Stimulated activated CD8-positive, alpha-beta memory T cell treated with anti-CD3 and anti-CD28 coated beads, Interleukin-7, amount 100 ng/mL, for 48 hours (primary cell): ENCODE measurements at regions not wholly inside any gene's neighbourhood (a gene's known extent, or its start where the extent isn't known, plus 50 kb on each side); places are given as distances from the start of the nearest gene placed in this dataset.
"Not testable (repeated sequence)": the region's sequence is repeated elsewhere in the genome, so short reads cannot be mapped to it uniquely, and the experiment has no call there.

Experiments used
- DNase-seq, 2 donors: peaks; one replicate each; pipeline ENCODE4 v3.0.0-alpha.2; 2020; ENCODE audit warnings: low read depth in 1 of 2; ENCODE audit errors: extremely low read depth in 1 of 2

GRCh38 chr13:50403311-50403710 lies 388.1 kb downstream of the KCNRG start:
- no peak for DNase-seq

DNA sequence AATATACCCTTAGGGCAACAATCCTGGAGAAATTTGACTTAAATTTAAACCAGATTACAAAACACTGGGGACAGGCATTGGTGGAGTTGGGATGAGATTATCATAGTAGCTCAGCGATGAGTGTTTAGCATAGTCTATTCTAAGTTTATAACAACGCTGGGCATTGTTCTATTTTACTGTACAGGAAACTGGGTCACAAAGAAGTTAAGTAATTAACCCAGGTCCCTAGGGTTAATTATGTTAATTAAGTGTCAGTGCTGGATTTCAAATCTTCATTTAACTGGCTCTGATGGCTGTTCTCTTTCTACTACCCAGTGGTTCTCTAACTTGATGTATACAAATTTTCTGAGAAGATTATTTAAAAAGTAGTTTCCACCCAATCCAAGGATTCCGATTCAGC lies 388.9 kb downstream of the KCNRG start:
- no peak for DNase-seq

DNA sequence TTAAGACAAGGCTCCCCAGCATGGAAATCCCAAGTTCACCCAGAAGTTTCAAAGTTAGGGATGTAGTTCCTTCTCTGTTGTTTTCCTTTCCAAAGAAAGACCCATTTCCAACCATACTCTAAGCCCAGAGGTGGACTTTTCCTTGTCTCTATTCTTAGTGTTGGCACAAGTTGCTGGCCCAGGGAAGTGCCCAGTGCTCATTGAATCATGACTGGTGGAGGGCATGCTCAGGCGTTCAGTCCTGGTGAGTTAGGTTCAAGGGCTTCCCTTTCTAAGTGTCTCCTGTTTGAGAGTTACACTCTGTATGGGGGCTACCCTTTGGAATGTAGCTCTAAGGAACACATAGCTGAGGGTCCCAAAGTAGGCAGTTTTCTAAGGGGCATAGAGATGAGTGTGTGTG lies 389.5 kb downstream of the KCNRG start:
- DNase-seq = no peak

GRCh38 chr13:50406831-50407230 lies 391.6 kb downstream of the KCNRG start:
- DNase-seq = no peak

- no peak for DNase-seq
These were observed 392.8 kb downstream of the KCNRG start for GRCh38 chr13:50408068-50408467.

DNA sequence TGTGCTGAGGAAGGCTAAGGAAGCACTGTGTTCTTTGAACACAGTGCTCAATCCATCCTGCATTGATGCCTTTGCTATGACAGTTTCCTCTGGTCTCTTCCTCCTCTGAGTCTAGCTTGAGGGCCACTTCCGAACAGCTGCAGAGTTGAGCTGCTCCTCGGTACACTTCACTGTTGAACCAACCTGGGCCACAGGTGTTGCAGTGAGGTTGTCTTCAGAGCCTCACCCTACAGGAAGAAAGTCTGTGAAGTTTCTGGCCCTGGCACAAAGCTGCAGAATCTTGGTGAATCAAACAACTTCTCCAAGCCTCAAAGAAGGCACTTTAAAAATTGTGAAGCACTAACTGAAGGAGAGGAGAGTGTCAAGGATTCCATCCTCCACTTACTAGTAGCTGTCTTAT lies 394.0 kb downstream of the KCNRG start:
- no peak for DNase-seq

DNA sequence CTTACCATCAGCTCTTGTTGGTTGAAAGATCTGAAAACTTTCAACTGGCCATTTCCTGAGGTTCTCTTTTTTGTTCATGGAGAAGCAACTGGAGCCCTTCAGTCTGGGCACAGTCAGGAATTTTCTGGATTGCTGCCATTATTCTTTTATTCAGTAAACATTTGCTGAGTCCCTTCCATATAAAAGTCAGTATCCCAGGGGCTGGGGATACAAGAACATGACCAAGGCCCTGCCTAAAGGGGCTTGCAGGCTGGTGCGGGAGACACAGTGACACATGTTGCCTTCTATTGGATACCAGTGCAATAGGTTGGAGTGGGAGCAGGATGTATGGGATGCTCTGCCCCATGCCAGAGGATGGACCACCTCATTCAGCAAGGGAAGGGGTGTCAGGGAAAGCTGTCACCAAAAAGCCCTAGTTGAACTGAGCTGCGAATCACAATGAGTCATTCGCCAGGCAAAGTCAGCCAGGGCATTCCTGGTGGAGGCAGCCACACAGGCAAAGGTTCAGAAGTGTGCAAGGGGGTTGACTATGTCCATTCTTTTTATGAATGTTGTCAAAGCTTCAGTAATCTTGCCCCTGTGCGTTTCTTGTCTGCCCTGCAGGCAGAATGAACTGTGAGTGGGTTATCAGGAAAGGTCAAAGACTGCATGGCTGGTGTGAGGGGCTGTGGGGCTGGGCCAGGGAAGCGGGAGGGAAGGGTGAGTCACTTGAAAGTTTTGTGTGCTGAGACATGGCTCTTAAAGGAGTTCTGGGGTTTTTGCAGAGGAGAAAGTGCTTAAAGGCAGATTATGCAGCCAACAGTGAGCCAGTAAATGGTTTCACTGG lies 395.9 kb downstream of the KCNRG start:
- peak in 1 of 2 donors; percentile 5 for DNase-seq

- DNase-seq = no peak
These were observed 396.9 kb downstream of the KCNRG start for GRCh38 chr13:50412046-50412617.

DNA sequence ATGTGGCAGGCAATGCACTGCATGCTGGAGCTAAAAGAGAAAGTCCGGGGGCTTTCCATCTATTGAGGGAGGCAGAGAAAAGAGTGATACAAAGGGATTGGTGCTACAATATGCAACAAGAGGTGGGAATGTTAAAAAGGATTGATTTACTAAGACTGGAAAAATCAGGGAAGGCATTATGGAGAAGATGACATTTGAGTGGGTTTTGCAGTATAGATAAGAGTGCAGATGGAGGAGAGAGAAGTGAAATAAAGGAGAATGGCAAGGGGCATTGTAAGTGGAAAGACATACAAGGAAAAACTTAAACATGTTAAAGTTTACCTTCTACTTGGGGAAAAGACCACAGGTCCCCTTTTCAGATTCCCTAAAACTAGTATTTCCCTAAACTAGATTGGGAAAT lies 399.4 kb downstream of the KCNRG start:
- DNase-seq = no peak

DNA sequence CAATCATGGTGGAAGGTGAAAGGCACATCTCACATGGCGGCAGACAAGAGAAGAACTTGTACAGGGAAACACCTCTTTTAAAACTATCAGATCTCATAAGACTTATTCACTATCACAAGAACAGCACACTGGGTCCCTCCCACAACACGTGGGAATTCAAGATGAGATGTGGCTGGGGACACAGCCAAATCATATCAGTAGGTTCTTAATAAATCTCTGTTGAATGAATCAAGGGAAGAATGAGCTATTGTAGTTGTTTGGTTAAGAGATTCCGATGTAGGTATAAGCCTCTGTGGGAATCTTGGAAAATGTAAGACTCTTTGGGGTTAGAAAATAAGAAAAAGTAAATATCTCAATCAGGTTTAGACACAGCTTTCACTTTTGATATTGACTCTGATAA lies 400.2 kb downstream of the KCNRG start:
- DNase-seq = no peak

GRCh38 chr13:50417597-50417996 lies 402.4 kb downstream of the KCNRG start:
- no peak for DNase-seq

DNA sequence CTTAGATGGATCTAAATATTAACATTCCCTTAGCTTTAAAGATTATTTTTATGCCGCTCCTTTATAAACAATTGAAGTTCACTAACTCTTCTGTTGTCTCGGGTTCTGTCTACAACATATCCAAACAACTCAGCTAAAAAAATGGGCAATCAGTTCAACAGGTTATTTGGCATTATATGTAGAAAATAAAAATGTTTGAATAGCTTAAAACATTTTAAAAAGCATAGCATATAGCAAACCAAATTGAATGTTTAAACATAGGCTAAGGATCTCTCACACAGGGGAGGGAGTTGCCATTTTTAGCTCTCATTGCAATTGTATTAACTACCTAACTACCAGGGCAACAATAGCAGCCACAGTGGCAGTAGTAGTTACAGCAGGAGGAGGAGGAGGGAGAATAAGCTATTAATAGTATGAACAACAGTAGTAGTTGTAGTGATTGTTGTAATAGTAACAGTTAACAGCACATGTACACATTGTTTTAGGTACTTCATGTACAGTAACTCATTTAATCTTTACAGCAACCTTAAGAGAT lies 404.2 kb downstream of the KCNRG start:
- no peak for DNase-seq

DNA sequence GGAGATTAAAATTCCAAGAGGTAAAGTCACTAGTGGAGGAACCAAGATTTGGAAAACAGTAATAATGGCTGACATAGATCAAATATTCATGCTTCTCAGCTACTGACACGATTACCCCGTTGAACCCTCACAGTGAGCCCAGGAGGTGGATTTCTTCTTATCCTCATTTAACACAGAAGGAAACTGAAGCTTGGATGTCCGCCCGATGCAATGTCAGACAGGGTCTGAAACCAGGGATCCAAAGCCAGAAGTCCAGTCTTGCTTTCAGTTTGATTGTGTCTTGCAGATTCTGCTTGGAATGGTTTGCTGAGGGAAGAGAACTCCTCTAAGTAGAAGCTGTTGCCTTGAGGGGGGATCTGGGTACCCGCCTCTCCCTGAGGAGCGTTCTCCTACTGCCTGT lies 404.7 kb downstream of the KCNRG start:
- DNase-seq = no peak

- DNase-seq = no peak
These were observed 405.7 kb downstream of the KCNRG start for GRCh38 chr13:50420718-50421472.

GRCh38 chr13:50421473-50422130 lies 406.4 kb downstream of the KCNRG start:
- DNase-seq = no peak

- no peak for DNase-seq
These were observed 407.2 kb downstream of the KCNRG start for GRCh38 chr13:50422181-50423148.

DNA sequence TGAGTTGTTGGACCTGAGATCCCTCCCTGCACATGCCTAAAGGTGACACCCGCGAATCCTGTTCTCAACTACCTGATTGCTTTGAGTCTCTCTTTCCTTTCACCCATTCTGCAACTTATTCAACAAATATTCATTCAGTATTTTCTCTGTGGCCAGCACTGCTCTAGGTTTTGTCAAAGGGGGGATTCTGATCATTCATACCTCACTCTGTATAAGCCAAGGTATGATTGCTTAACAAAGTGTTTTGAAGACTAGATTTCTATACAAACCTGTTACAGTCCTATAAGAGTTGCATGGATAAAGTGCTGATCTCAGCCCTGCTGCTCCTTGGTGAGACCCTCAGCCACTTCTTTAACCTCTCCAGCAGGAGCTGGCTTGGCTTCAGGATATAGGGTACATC lies 409.7 kb downstream of the KCNRG start:
- DNase-seq = no peak

GRCh38 chr13:50425772-50426171 lies 410.5 kb downstream of the KCNRG start:
- DNase-seq = no peak

GRCh38 chr13:50426927-50427326 lies 411.7 kb downstream of the KCNRG start:
- DNase-seq = no peak

DNA sequence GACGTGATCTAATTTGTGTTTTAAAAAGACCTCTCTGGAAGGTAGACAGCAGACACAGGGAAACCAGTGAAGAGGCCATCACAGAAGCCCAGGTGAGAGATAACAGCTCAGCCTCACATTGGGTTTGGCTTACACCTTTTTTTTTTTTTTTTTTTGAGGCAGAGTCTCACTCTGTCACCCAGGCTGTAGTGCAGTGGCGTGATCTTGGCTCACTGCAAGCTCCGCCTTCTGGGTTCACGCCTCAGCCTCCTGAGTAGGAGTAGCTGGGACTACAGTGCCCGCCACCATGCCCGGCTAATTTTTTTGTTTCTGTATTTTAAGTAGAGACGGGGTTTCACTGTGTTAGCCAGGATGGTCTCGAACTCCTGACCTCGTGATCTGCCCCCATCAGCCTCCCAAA lies 412.3 kb downstream of the KCNRG start:
- DNase-seq = not testable (repeated sequence)
